ENCODE measurements at regions not wholly inside any gene's neighbourhood (a gene's known extent, or its start where the extent isn't known, plus 50 kb on each side); places are given as distances from the start of the nearest gene placed in this dataset.

DNA sequence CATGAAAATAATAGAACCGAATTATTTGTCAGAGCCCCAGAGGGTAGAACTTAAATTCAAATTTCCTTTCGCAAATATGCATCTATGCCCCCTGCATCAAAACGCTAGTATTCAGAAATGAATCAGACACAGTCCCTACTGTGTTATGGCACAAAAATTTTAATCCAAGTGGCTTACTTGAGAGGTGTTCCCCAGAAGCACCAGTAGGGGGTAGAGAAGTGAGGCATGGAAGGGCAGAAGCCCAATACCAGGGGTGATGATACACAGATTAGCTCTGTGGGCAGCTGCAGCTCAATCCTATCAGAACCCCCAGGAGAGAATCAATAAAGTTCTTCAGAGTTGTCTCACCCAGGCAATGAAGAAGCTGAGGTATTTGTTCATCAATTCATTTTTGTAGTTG lies 342.2 kb downstream of the OMA1 start:
- H3K9me3 ChIP-seq: no peaks in the 10 kb centered on the region
- no peak for DNase-seq
- no peaks in the 10 kb centered on the region for H3K4me1 ChIP-seq
- no peak overlapping the region for H3K4me3 ChIP-seq
- TF ChIP-seq, protein P1, sequence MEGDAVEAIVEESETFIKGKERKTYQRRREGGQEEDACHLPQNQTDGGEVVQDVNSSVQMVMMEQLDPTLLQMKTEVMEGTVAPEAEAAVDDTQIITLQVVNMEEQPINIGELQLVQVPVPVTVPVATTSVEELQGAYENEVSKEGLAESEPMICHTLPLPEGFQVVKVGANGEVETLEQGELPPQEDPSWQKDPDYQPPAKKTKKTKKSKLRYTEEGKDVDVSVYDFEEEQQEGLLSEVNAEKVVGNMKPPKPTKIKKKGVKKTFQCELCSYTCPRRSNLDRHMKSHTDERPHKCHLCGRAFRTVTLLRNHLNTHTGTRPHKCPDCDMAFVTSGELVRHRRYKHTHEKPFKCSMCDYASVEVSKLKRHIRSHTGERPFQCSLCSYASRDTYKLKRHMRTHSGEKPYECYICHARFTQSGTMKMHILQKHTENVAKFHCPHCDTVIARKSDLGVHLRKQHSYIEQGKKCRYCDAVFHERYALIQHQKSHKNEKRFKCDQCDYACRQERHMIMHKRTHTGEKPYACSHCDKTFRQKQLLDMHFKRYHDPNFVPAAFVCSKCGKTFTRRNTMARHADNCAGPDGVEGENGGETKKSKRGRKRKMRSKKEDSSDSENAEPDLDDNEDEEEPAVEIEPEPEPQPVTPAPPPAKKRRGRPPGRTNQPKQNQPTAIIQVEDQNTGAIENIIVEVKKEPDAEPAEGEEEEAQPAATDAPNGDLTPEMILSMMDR (IDR thresholded peaks at IDR 0.05 in 8 of 11, conservative IDR thresholded peaks at IDR 0.05 in 3 of 11): peak in 1 of 11 experiments; percentile 8
- TF ChIP-seq POLR2A (IDR thresholded peaks at IDR 0.05): no peak
- intact Hi-C loops (cut with DNase I; ENCODE audit: low total_unique reads): no loop called here
- 70 to 93% (median 84%) methylated on average over 3 of the region's 3 CpGs for WGBS, 5 donors
- H3K27me3 ChIP-seq (replicated peaks in 1 of 7): no peaks in the 10 kb centered on the region
- H3K27ac ChIP-seq: no peak overlapping the region
- H3K36me3 ChIP-seq: no peaks in the 10 kb centered on the region

DNA sequence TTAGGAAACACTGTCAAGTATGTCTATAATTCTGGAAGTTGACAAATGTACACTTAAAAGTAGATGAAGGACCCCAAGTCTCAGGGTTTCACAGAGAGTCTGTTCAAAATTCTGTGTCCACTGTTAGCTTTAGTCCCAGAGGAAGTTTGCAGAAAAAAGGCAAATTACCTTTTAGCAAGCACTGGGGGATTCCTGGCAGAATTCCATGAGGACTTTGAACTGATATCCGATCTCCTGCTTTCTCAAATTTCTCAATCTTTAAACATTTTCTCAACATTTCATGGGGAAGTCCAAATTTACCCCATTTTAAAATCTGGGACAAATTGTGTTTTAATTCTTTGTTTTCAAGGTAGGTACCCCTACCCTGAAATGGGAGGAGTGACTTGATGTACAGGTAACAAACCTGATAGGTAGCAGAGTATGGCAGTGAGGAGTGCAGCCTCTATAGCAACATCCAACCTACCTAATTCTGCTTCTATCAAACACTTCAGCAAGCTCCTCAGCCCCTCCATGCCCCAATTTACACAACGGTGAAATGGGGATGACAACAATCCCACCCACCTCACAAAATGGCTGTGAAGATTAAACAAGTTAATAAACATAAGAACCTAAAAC lies 344.9 kb downstream of the OMA1 start:
- Histone ChIP-seq H3K9me3 (no peaks in the 10 kb centered on the region), H3K27me3 (replicated peaks in 1 of 7) (no peaks in the 10 kb centered on the region), H3K4me3 (no peak overlapping the region), H3K27ac (no peak overlapping the region), H3K36me3 (no peaks in the 10 kb centered on the region), H3K4me1 (no peaks in the 10 kb centered on the region)
- intact Hi-C loops (cut with DNase I; ENCODE audit: low total_unique reads): no loop called here
- WGBS, 5 donors: 82 to 94% (median 84%) methylated on average over 2 of the region's 2 CpGs
- TF ChIP-seq POLR2AphosphoS5 (IDR thresholded peaks at IDR 0.05) (no peak), POLR2A (IDR thresholded peaks at IDR 0.05) (no peak)
- TF ChIP-seq, protein P1 (IDR thresholded peaks at IDR 0.05 in 8 of 11, conservative IDR thresholded peaks at IDR 0.05 in 3 of 11): no peak
- DNase-seq: no peak

DNA sequence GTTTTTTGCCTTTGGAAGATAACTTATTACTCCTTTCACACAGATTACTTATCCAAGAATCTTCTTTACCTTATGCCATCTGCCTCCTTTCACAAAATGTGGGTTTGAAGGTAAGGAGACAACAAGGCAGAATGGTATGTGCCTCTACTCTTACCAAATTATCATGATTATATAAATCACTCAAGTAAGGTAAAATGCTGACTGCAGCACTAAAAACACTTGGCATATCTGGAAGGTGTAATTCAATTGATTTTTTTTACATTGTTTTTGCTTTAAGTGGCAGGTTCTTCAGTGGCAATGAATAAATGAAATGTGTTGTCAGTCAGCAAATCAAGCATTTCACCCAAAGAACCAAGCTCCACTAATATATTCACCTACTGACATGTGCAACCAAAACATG lies 346.1 kb downstream of the OMA1 start:
- intact Hi-C loops (cut with DNase I; ENCODE audit: low total_unique reads): no loop called here
- Histone ChIP-seq H3K4me1 (no peaks in the 10 kb centered on the region), H3K9me3 (no peaks in the 10 kb centered on the region), H3K27me3 (replicated peaks in 1 of 7) (no peaks in the 10 kb centered on the region), H3K27ac (no peak overlapping the region), H3K36me3 (no peaks in the 10 kb centered on the region), H3K4me3 (no peak overlapping the region)
- TF ChIP-seq, protein P1 (IDR thresholded peaks at IDR 0.05 in 8 of 11, conservative IDR thresholded peaks at IDR 0.05 in 3 of 11): no peak
- TF ChIP-seq POLR2A (IDR thresholded peaks at IDR 0.05): no peak
- TF ChIP-seq POLR2AphosphoS5 (IDR thresholded peaks at IDR 0.05): no peak
- no peak for DNase-seq

DNA sequence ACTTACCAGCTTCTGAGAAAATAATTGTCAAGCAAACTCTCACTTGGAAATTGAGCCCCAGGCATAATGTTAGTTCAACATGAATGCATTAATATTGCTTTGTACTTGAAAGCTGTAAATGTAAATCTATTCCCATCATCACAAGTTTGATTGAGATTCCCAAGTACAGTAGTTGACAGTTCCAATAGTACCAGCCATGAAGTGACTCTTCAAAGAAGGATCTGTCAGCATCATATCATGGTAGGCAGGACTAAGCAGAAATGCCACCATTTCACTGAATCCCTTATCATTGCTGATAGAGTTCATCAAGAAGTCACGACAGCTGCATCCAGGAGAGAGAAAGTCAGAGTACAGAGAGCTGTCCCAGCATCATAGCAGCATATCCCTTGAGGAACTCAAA lies 348.7 kb downstream of the OMA1 start:
- Histone ChIP-seq H3K9me3 (no peaks in the 10 kb centered on the region), H3K4me1 (no peaks in the 10 kb centered on the region), H3K27ac (no peak overlapping the region), H3K36me3 (no peaks in the 10 kb centered on the region), H3K27me3 (replicated peaks in 1 of 7) (no peaks in the 10 kb centered on the region), H3K4me3 (no peak overlapping the region)
- 75 to 87% (median 85%) methylated on average over 1 of the region's 1 CpG for WGBS, 5 donors
- intact Hi-C loops (cut with DNase I; ENCODE audit: low total_unique reads): no loop called here
- TF ChIP-seq POLR2AphosphoS5 (IDR thresholded peaks at IDR 0.05) (no peak), POLR2A (IDR thresholded peaks at IDR 0.05) (no peak)
- TF ChIP-seq, protein P1 (IDR thresholded peaks at IDR 0.05 in 8 of 11, conservative IDR thresholded peaks at IDR 0.05 in 3 of 11): no peak
- no peak for DNase-seq

Measured in spleen (tissue), 11 donors.